IMR-90 (cell line): ENCODE measurements at regions not wholly inside any gene's neighbourhood (a gene's known extent, or its start where the extent isn't known, plus 50 kb on each side); places are given as distances from the start of the nearest gene placed in this dataset.

Experiments
- ATAC-seq: fragments of 200-7000 bp; cut with Tn5 transposase; 2 replicates; pipeline ENCODE4 v1.9.1; 2020; ENCODE audit warnings: low read depth, mild to moderate bottlenecking, moderate library complexity
- BruUV-seq: library from RNA; stranded (reverse); fragments of 400-500 nt; replicated peaks from 2 replicates; lab custom pipeline; 2021; lab: Mats Ljungman, UMichigan
- CTCF ChIA-PET: fragments of 300-600 bp; formaldehyde crosslinking; extraction: SDS; loops from one replicate; lab custom pipeline; 2021; ENCODE audit warnings: antibody characterized with exemption; lab: Yijun Ruan, JAX
- POLR2A ChIA-PET: fragments of 300-600 bp; sonication (Branson Sonifier 250); formaldehyde crosslinking; loops from one replicate; lab custom pipeline; 2022; ENCODE audit warnings: antibody characterized with exemption; ENCODE audit not compliant: unreplicated experiment; lab: Charles Lee
- DNase-seq: peaks from one replicate; pipeline ENCODE4 v3.0.0; 2013
- H2AFZ ChIP-seq: replicated peaks from 2 replicates; pipeline ENCODE3; 2013; ENCODE audit warnings: low read length, mild to moderate bottlenecking; ENCODE audit not compliant: poor library complexity
- H2AK5ac ChIP-seq: 2 replicates; pipeline ENCODE4 v1.6.1; 2013; ENCODE audit warnings: low read depth, low read length, inconsistent platforms
- H2AK9ac ChIP-seq: replicated peaks from 2 replicates; pipeline ENCODE3; 2013; ENCODE audit warnings: mild to moderate bottlenecking, low read depth, low read length, moderate library complexity; ENCODE audit not compliant: poor library complexity
- H2BK120ac ChIP-seq: 2 replicates; pipeline ENCODE4 v1.6.1; 2013; ENCODE audit warnings: low read depth, low read length, inconsistent platforms
- H2BK15ac ChIP-seq: 3 replicates; pipeline ENCODE4 v1.6.1; 2013; ENCODE audit warnings: low read depth, low read length, inconsistent platforms
- H2BK20ac ChIP-seq: 2 replicates; pipeline ENCODE4 v1.6.1; 2013; ENCODE audit warnings: low read depth, mild to moderate bottlenecking, inconsistent platforms, low read length, moderate library complexity
- H2BK5ac ChIP-seq: 2 replicates; pipeline ENCODE4 v1.6.1; 2013; ENCODE audit warnings: mild to moderate bottlenecking, low read depth, low read length, inconsistent platforms; ENCODE audit not compliant: poor library complexity, severe bottlenecking
- H3K14ac ChIP-seq: replicated peaks from 2 replicates; pipeline ENCODE4 v1.6.1; 2013; ENCODE audit warnings: low read depth, low read length, inconsistent platforms
- H3K18ac ChIP-seq: 2 replicates; pipeline ENCODE4 v1.6.1; 2013; ENCODE audit warnings: low read depth, low read length, control low read depth
- H3K23ac ChIP-seq: 2 replicates; pipeline ENCODE4 v1.6.1; 2013; ENCODE audit warnings: low read depth, low read length, inconsistent platforms
- H3K27ac ChIP-seq: 2 replicates; pipeline ENCODE4 v1.5.1; 2013; ENCODE audit warnings: mild to moderate bottlenecking, control low read depth, low read length; ENCODE audit not compliant: insufficient read depth
- H3K27me3 ChIP-seq: 2 replicates; pipeline ENCODE4 v1.6.1; 2013; ENCODE audit warnings: low read length; ENCODE audit not compliant: control insufficient read depth, insufficient read depth
- H3K36me3 ChIP-seq: 2 replicates; pipeline ENCODE4 v1.6.1; 2013; ENCODE audit warnings: low read length, mixed read lengths; ENCODE audit not compliant: control insufficient read depth, insufficient read depth
- H3K4ac ChIP-seq: 2 replicates; pipeline ENCODE4 v1.6.1; 2013; ENCODE audit warnings: low read depth, low read length, inconsistent platforms
- H3K4me1 ChIP-seq: 2 replicates; pipeline ENCODE4 v1.6.1; 2013; ENCODE audit warnings: low read length, mixed read lengths; ENCODE audit not compliant: control insufficient read depth, insufficient read depth
- H3K4me2 ChIP-seq: 2 replicates; pipeline ENCODE4 v1.6.1; 2013; ENCODE audit warnings: low read depth, mild to moderate bottlenecking, control low read depth, low read length, moderate library complexity
- H3K4me3 ChIP-seq: 2 replicates; pipeline ENCODE4 v1.5.1; 2013; ENCODE audit warnings: low read depth, mild to moderate bottlenecking, control low read depth, low read length, moderate library complexity; ENCODE audit not compliant: insufficient read depth
- H3K56ac ChIP-seq: 2 replicates; pipeline ENCODE4 v1.6.1; 2013; ENCODE audit warnings: low read length, inconsistent platforms; ENCODE audit not compliant: insufficient read depth; ENCODE audit errors: extremely low read depth
- H3K79me1 ChIP-seq, 2 experiments: 2 replicates each; pipeline ENCODE4 v1.6.1; 2013; ENCODE audit warnings: low read length in 2 of 2, inconsistent platforms in 1 of 2, low read depth in 1 of 2
- H3K9ac ChIP-seq: 2 replicates; pipeline ENCODE4 v1.6.1; 2013; ENCODE audit warnings: low read depth, low read length, control low read depth
- H3K9me1 ChIP-seq: 2 replicates; pipeline ENCODE4 v1.6.1; 2013; ENCODE audit warnings: low read length, inconsistent platforms; ENCODE audit not compliant: insufficient read depth
- H3K9me3 ChIP-seq: 2 replicates; pipeline ENCODE4 v1.6.1; 2013; ENCODE audit warnings: low read length; ENCODE audit not compliant: control insufficient read depth, insufficient read depth
- H4K20me1 ChIP-seq: 2 replicates; pipeline ENCODE4 v1.6.1; 2013; ENCODE audit warnings: low read length, inconsistent platforms; ENCODE audit not compliant: insufficient read depth
- H4K5ac ChIP-seq: 2 replicates; pipeline ENCODE4 v1.6.1; 2013; ENCODE audit warnings: mild to moderate bottlenecking, low read depth, low read length, control low read depth
- H4K8ac ChIP-seq, 2 experiments: 2 replicates each; pipeline ENCODE4 v1.6.1; 2013; ENCODE audit warnings: low read depth in 2 of 2, low read length in 2 of 2, control low read depth in 1 of 2, inconsistent platforms in 1 of 2
- H4K91ac ChIP-seq: 2 replicates; pipeline ENCODE4 v1.6.1; 2013; ENCODE audit warnings: low read depth, low read length, inconsistent platforms; ENCODE audit not compliant: insufficient read depth
- BHLHE40 ChIP-seq: fragments of 150-350 bp; IDR thresholded peaks from 2 replicates; pipeline ENCODE4 v1.6.1; 2016; ENCODE audit warnings: mild to moderate bottlenecking, low read depth, low read length
- CEBPB ChIP-seq: IDR thresholded peaks from 2 replicates; pipeline ENCODE4 v1.6.1; 2012; ENCODE audit warnings: low read depth, low read length, improper control_type of control experiment
- CHD1 ChIP-seq: IDR thresholded peaks from 2 replicates; pipeline ENCODE4 v1.6.1; 2012; ENCODE audit warnings: low read depth, low read length, improper control_type of control experiment
- CTCF ChIP-seq: conservative IDR thresholded peaks from 2 replicates; pipeline ENCODE4 v1.5.1; 2012; ENCODE audit warnings: mild to moderate bottlenecking, low read depth, low read length, improper control_type of control experiment
- ELK1 ChIP-seq: fragments of 150-350 bp; IDR thresholded peaks from 2 replicates; pipeline ENCODE4 v1.6.1; 2016; ENCODE audit warnings: low read depth, mild to moderate bottlenecking, low read length, moderate library complexity, borderline replicate concordance
- FOS ChIP-seq: fragments of 150-350 bp; IDR thresholded peaks from 2 replicates; pipeline ENCODE4 v1.6.1; 2016; ENCODE audit warnings: low read depth, low read length
- MAFK ChIP-seq: IDR thresholded peaks from 2 replicates; pipeline ENCODE4 v1.6.1; 2012; ENCODE audit warnings: low read depth, low read length, improper control_type of control experiment
- MAZ ChIP-seq: IDR thresholded peaks from 2 replicates; pipeline ENCODE4 v1.6.1; 2012; ENCODE audit warnings: low read depth, mild to moderate bottlenecking, low read length, improper control_type of control experiment, moderate library complexity, borderline replicate concordance
- MXI1 ChIP-seq: IDR thresholded peaks from 2 replicates; pipeline ENCODE4 v1.6.1; 2012; ENCODE audit warnings: low read depth, mild to moderate bottlenecking, low read length, moderate library complexity, borderline replicate concordance
- NFE2L2 ChIP-seq: fragments of 150-350 bp; IDR thresholded peaks from 2 replicates; pipeline ENCODE4 v1.6.1; 2016; ENCODE audit warnings: low read depth, mild to moderate bottlenecking, low read length
- POLR2A ChIP-seq: IDR thresholded peaks from 2 replicates; pipeline ENCODE4 v1.6.1; 2012; ENCODE audit warnings: mild to moderate bottlenecking, low read depth, low read length
- RCOR1 ChIP-seq: IDR thresholded peaks from 2 replicates; pipeline ENCODE4 v1.6.1; 2012; ENCODE audit warnings: mild to moderate bottlenecking, low read length, improper control_type of control experiment; ENCODE audit not compliant: insufficient replicate concordance
- RFX5 ChIP-seq: IDR thresholded peaks from 2 replicates; pipeline ENCODE4 v1.8.0; 2012; ENCODE audit warnings: low read depth, mild to moderate bottlenecking, low read length, moderate library complexity
- SMC3 ChIP-seq: fragments of 150-350 bp; IDR thresholded peaks from 2 replicates; pipeline ENCODE4 v1.6.1; 2016; ENCODE audit warnings: low read depth, mild to moderate bottlenecking, antibody characterized with exemption, low read length, moderate library complexity
- WGBS, 2 experiments: methylation state at CpG; one replicate each; pipeline versions ENCODE4 v1.1.5 to v1.1.7; 2013; ENCODE audit warnings: missing lambda C conversion rate in 2 of 2; ENCODE audit not compliant: insufficient read length in 1 of 2; ENCODE audit errors: extremely low coverage in 2 of 2; 5-methylcytosine and 5-hydroxymethylcytosine counted together
- dilution Hi-C: fragments of 300-500 bp; cut with HindIII; formaldehyde crosslinking; loops from one replicate; pipeline ENCODE4 v1.14.3; 2018; ENCODE audit warnings: low sequenced_read_pairs; ENCODE audit not compliant: unreplicated experiment
- in situ Hi-C: fragments of 300-500 bp; cut with MboI; formaldehyde crosslinking; loops from 3 replicates; pipeline ENCODE4 v1.14.3; 2019; ENCODE audit warnings: low sequenced_read_pairs, inconsistent platforms, mixed read lengths
- intact Hi-C: fragments of 100-400 bp; cut with micrococcal nuclease; formaldehyde crosslinking; loops from 2 replicates; pipeline ENCODE4 v1.10.0; 2022
- TF ChIP-seq, protein P1 (sequence below): fragments of 150-350 bp; IDR thresholded peaks from 2 replicates; pipeline ENCODE4 v1.6.1; 2017; ENCODE audit warnings: mild to moderate bottlenecking, antibody characterized with exemption, low read length, low read depth

- Histone ChIP-seq H3K9me1 (no peaks in the 10 kb centered on the region), H4K20me1 (no peaks in the 10 kb centered on the region), H3K18ac (no peak overlapping the region), H4K91ac (no peak overlapping the region), H3K27ac (no peak overlapping the region), H3K4ac (no peak overlapping the region), H2AK5ac (no peak overlapping the region), H2BK20ac (no peak overlapping the region), H3K4me1 (no peaks in the 10 kb centered on the region), H3K23ac (no peak overlapping the region), H3K14ac (no peak overlapping the region), H2BK120ac (no peak overlapping the region), H3K4me3 (no peak overlapping the region), H4K8ac (no peak overlapping the region), H2AFZ (no peak overlapping the region), H3K27me3 (no peaks in the 10 kb centered on the region; the same call in 1 of the 2 replicates), H3K36me3 (no peaks in the 10 kb centered on the region), H3K9me3 (no peaks in the 10 kb centered on the region), H3K79me1 (no peaks in the 10 kb centered on the region), H3K4me2 (no peak overlapping the region), H3K9ac (no peak overlapping the region), H3K56ac (no peak overlapping the region), H2AK9ac (no peak overlapping the region), H2BK15ac (no peak overlapping the region), H2BK5ac (no peak overlapping the region), H4K5ac (no peak overlapping the region)
- BruUV-seq: no TSS peak
- ChIA-PET POLR2A (no interaction called here), CTCF (no interaction called here)
- ATAC-seq: no peak
- dilution Hi-C loops (no loop called here), intact Hi-C loops (no loop called here), in situ Hi-C loops (no loop called here)
- WGBS, 2 experiments: no CpG with 5 or more reads among the region's 3 CpGs
- TF ChIP-seq NFE2L2 (no peak), MXI1 (no peak), MAFK (no peak), CHD1 (no peak), BHLHE40 (no peak), CEBPB (no peak), MAZ (no peak), CTCF (no peak), POLR2A (no peak), RCOR1 (no peak), FOS (no peak), SMC3 (no peak), RFX5 (no peak), ELK1 (no peak)
- TF ChIP-seq, protein P1, sequence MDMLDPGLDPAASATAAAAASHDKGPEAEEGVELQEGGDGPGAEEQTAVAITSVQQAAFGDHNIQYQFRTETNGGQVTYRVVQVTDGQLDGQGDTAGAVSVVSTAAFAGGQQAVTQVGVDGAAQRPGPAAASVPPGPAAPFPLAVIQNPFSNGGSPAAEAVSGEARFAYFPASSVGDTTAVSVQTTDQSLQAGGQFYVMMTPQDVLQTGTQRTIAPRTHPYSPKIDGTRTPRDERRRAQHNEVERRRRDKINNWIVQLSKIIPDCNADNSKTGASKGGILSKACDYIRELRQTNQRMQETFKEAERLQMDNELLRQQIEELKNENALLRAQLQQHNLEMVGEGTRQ: no peak
- DNase-seq: no peak
Observed at GRCh38 chr2:158048327-158048726, 53.3 kb upstream of the UPP2 start.
